Hepatocyte (in vitro differentiated cells): ENCODE measurements at regions not wholly inside any gene's neighbourhood (a gene's known extent, or its start where the extent isn't known, plus 50 kb on each side); places are given as distances from the start of the nearest gene placed in this dataset.

Source experiments
- CTCF ChIP-seq: fragments of 200-600 bp; sonication (generic); IDR thresholded peaks from 2 replicates; pipeline ENCODE4 v1.5.1; 2016; ENCODE audit warnings: antibody characterized with exemption, mild to moderate bottlenecking; ENCODE audit not compliant: poor library complexity
- EZH2phosphoT487 ChIP-seq: fragments of 200-600 bp; sonication (generic); IDR thresholded peaks from one replicate; pipeline ENCODE4 v1.6.1; 2018; ENCODE audit warnings: antibody characterized with exemption, mild to moderate bottlenecking, low read depth, moderate library complexity; ENCODE audit not compliant: unreplicated experiment, severe bottlenecking

GRCh38 chr17:11144358-11145233 is 96.4 kb upstream of the SHISA6 start:
- TF ChIP-seq CTCF (peak; percentile 82), EZH2phosphoT487 (no peak)
